DOHH2 (cell line): ENCODE measurements at regions not wholly inside any gene's neighbourhood (a gene's known extent, or its start where the extent isn't known, plus 50 kb on each side); places are given as distances from the start of the nearest gene placed in this dataset.

ENCODE experiments used
- H3F3A ChIP-seq: fragments of 200-600 bp; sonication (generic), shearing (Covaris generic); 2 replicates; pipeline ENCODE4 v1.6.0; 2016; ENCODE audit warnings: antibody characterized with exemption, mild to moderate bottlenecking; ENCODE audit not compliant: control insufficient read depth, insufficient read depth
- H3K27ac ChIP-seq: fragments of 200-600 bp; sonication (generic); 2 replicates; pipeline ENCODE4 v1.5.1; 2014; ENCODE audit warnings: low read depth, mild to moderate bottlenecking, low read length, moderate library complexity
- H3K27me3 ChIP-seq: fragments of 200-600 bp; sonication (generic); 2 replicates; pipeline ENCODE4 v1.6.1; 2014; ENCODE audit warnings: mild to moderate bottlenecking, low read length, mixed read lengths; ENCODE audit not compliant: control insufficient read depth
- H3K36me3 ChIP-seq: fragments of 200-600 bp; sonication (generic); 2 replicates; pipeline ENCODE4 v1.6.1; 2014; ENCODE audit warnings: mild to moderate bottlenecking, low read length, moderate library complexity, mixed read lengths; ENCODE audit not compliant: control insufficient read depth
- H3K4me1 ChIP-seq: fragments of 200-600 bp; sonication (generic); 2 replicates; pipeline ENCODE4 v1.6.1; 2014; ENCODE audit warnings: mild to moderate bottlenecking, low read length, mixed read lengths; ENCODE audit not compliant: control insufficient read depth
- H3K4me2 ChIP-seq: fragments of 200-600 bp; sonication (generic); 2 replicates; pipeline ENCODE4 v1.6.0; 2014; ENCODE audit warnings: mild to moderate bottlenecking, low read length, moderate library complexity
- H3K4me3 ChIP-seq: fragments of 200-600 bp; sonication (generic); 2 replicates; pipeline ENCODE4 v1.5.1; 2014; ENCODE audit warnings: mild to moderate bottlenecking, low read length, mixed read lengths
- H3K79me2 ChIP-seq: fragments of 200-600 bp; sonication (generic); 2 replicates; pipeline ENCODE4 v1.6.1; 2014; ENCODE audit warnings: mild to moderate bottlenecking, low read length, mixed read lengths; ENCODE audit not compliant: control insufficient read depth
- H3K9me2 ChIP-seq: fragments of 200-600 bp; sonication (generic); replicated peaks from 2 replicates; pipeline ENCODE4 v1.6.1; 2014; ENCODE audit warnings: mild to moderate bottlenecking, low read length, mixed read lengths; ENCODE audit not compliant: control insufficient read depth
- H3K9me3 ChIP-seq: fragments of 200-600 bp; sonication (generic); 2 replicates; pipeline ENCODE4 v1.6.1; 2014; ENCODE audit warnings: antibody characterized with exemption, low read length, mixed read lengths; ENCODE audit not compliant: control insufficient read depth, insufficient read depth
- H4K20me1 ChIP-seq: fragments of 200-600 bp; sonication (generic); 2 replicates; pipeline ENCODE4 v1.6.0; 2014; ENCODE audit warnings: low read depth, mild to moderate bottlenecking, antibody characterized with exemption, low read length, moderate library complexity; ENCODE audit not compliant: control insufficient read depth, insufficient read depth
- CTCF ChIP-seq: fragments of 200-600 bp; sonication (generic); IDR thresholded peaks from one replicate; pipeline ENCODE4 v1.5.1; 2014; ENCODE audit warnings: antibody characterized with exemption, mild to moderate bottlenecking, low read depth, low read length; ENCODE audit not compliant: poor library complexity, severe bottlenecking
- EZH2phosphoT487 ChIP-seq: fragments of 200-600 bp; sonication (generic); IDR thresholded peaks from 2 replicates; pipeline ENCODE4 v1.6.1; 2017; ENCODE audit warnings: borderline replicate concordance, mild to moderate bottlenecking, antibody characterized with exemption, low read length, moderate library complexity, mixed read lengths

GRCh38 chr5:125396462-125396861 is 650.0 kb upstream of the ZNF608 start:
- H3K79me2 ChIP-seq: no peaks in the 10 kb centered on the region
- H4K20me1 ChIP-seq: no peaks in the 10 kb centered on the region
- no peaks in the 10 kb centered on the region for H3K4me1 ChIP-seq
- no peak overlapping the region for H3K4me3 ChIP-seq
- no peaks in the 10 kb centered on the region for H3K36me3 ChIP-seq
- H3K4me2 ChIP-seq: no peak overlapping the region
- H3K27me3 ChIP-seq: no peaks in the 10 kb centered on the region
- no peaks in the 10 kb centered on the region for H3K9me2 ChIP-seq
- no peaks in the 10 kb centered on the region for H3F3A ChIP-seq
- no peaks in the 10 kb centered on the region; the same call in 1 of the 2 replicates for H3K9me3 ChIP-seq
- no peak for TF ChIP-seq EZH2phosphoT487
- TF ChIP-seq CTCF: no peak
- H3K27ac ChIP-seq: no peak overlapping the region

- H3K27ac ChIP-seq: no peak overlapping the region
- no peaks in the 10 kb centered on the region for H3F3A ChIP-seq
- H4K20me1 ChIP-seq: no peaks in the 10 kb centered on the region
- H3K36me3 ChIP-seq: no peaks in the 10 kb centered on the region
- no peaks in the 10 kb centered on the region for H3K79me2 ChIP-seq
- no peak overlapping the region for H3K4me3 ChIP-seq
- H3K27me3 ChIP-seq: no peaks in the 10 kb centered on the region
- no peaks in the 10 kb centered on the region for H3K9me2 ChIP-seq
- no peaks in the 10 kb centered on the region for H3K4me1 ChIP-seq
- H3K9me3 ChIP-seq: no peaks in the 10 kb centered on the region; the same call in 1 of the 2 replicates
- TF ChIP-seq EZH2phosphoT487 (no peak), CTCF (no peak)
- H3K4me2 ChIP-seq: no peak overlapping the region
Observed at GRCh38 chr5:125398466-125398865, 652.0 kb upstream of the ZNF608 start.

- no peak overlapping the region for H3K4me3 ChIP-seq
- H3K9me2 ChIP-seq: no peaks in the 10 kb centered on the region
- H3F3A ChIP-seq: no peaks in the 10 kb centered on the region
- H3K79me2 ChIP-seq: no peaks in the 10 kb centered on the region
- no peaks in the 10 kb centered on the region for H4K20me1 ChIP-seq
- H3K27me3 ChIP-seq: no peaks in the 10 kb centered on the region
- H3K4me2 ChIP-seq: no peak overlapping the region
- H3K9me3 ChIP-seq: no peaks in the 10 kb centered on the region; the same call in 1 of the 2 replicates
- TF ChIP-seq CTCF (no peak), EZH2phosphoT487 (no peak)
- no peaks in the 10 kb centered on the region for H3K36me3 ChIP-seq
- no peaks in the 10 kb centered on the region for H3K4me1 ChIP-seq
- no peak overlapping the region for H3K27ac ChIP-seq
Observed at GRCh38 chr5:125399885-125400284, 653.4 kb upstream of the ZNF608 start.
